ENCODE measurements at regions not wholly inside any gene's neighbourhood (a gene's known extent, or its start where the extent isn't known, plus 50 kb on each side); places are given as distances from the start of the nearest gene placed in this dataset.

DNA sequence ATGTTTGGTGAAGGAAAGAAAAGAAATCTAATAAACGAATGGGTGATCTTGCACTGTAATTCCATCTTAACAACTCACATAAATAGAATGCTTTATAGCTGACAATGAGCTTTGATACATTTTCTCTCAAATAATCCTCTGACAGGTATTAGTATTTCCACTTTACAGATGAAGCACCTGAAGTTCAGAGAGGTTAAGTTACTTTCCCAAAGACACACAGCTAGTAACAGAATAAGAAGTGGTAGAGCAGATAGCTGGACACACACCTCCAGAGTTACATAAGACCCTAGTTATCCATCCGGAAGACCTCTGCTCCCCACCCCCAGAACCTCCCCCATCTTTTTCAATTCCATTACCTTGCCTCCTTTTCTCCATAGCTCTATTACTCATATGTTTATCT, 213.3 kb upstream of the ZC3H12A start:
- Histone ChIP-seq H3K79me2 (ENCODE audit: control insufficient read depth, insufficient read depth, low read length) (no peaks in the 10 kb centered on the region), H3K4me1 (ENCODE audit: control insufficient read depth, extremely low read depth, insufficient read depth, low read length) (no peaks in the 10 kb centered on the region), H2AFZ (ENCODE audit: low read depth, low read length) (no peak overlapping the region), H3K9me3 (replicated peaks; ENCODE audit: control insufficient read depth, insufficient read depth, low read length) (no peaks in the 10 kb centered on the region), H3K9ac (replicated peaks; ENCODE audit: extremely low read depth, insufficient read depth, low read length) (no peak overlapping the region), H3K27ac (ENCODE audit: insufficient read depth, low read depth, low read length) (no peak overlapping the region), H3K27me3 (ENCODE audit: control insufficient read depth in 2 of 2, insufficient read depth in 2 of 2, low read length in 2 of 2) (no peaks in the 10 kb centered on the region), H3K4me3 (replicated peaks in 1 of 3; ENCODE audit: insufficient read depth in 1 of 3, low read depth in 1 of 3, low read length in 3 of 3) (no peak overlapping the region), H4K20me1 (replicated peaks; ENCODE audit: control insufficient read depth, extremely low read depth, insufficient read depth, low read length) (no peaks in the 10 kb centered on the region), H3K36me3 (ENCODE audit: control insufficient read depth in 2 of 2, extremely low read depth in 1 of 2, insufficient read depth in 2 of 2, low read length in 2 of 2) (no peaks in the 10 kb centered on the region), H3K4me2 (ENCODE audit: insufficient read depth, low read length) (no peak overlapping the region), H3K9me1 (replicated peaks; ENCODE audit: control insufficient read depth, extremely low read depth, insufficient read depth, low read length) (no peaks in the 10 kb centered on the region)
- dilution Hi-C loops (cut with MboI; ENCODE audit: extremely low pct_ligation_motif_present, low sequenced_read_pairs) (no loop called here), intact Hi-C loops (cut with micrococcal nuclease) (no loop called here)
- no TSS peak for BruUV-seq (replicated peaks)
- ChIA-PET POLR2A (no interaction called here), CTCF (no interaction called here)
- TF ChIP-seq, protein P1, sequence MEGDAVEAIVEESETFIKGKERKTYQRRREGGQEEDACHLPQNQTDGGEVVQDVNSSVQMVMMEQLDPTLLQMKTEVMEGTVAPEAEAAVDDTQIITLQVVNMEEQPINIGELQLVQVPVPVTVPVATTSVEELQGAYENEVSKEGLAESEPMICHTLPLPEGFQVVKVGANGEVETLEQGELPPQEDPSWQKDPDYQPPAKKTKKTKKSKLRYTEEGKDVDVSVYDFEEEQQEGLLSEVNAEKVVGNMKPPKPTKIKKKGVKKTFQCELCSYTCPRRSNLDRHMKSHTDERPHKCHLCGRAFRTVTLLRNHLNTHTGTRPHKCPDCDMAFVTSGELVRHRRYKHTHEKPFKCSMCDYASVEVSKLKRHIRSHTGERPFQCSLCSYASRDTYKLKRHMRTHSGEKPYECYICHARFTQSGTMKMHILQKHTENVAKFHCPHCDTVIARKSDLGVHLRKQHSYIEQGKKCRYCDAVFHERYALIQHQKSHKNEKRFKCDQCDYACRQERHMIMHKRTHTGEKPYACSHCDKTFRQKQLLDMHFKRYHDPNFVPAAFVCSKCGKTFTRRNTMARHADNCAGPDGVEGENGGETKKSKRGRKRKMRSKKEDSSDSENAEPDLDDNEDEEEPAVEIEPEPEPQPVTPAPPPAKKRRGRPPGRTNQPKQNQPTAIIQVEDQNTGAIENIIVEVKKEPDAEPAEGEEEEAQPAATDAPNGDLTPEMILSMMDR (IDR thresholded peaks at IDR 0.05; ENCODE audit: extremely low read depth in 1 of 2, insufficient read depth in 1 of 2, low read depth in 1 of 2, low read length in 2 of 2), result no peak
- no peak for TF ChIP-seq MYC (IDR thresholded peaks at IDR 0.05; ENCODE audit: low read depth, low read length)
- TF ChIP-seq POLR2AphosphoS5 (IDR thresholded peaks at IDR 0.05; ENCODE audit: insufficient read depth, low read depth, low read length), result no peak
- no peak for TF ChIP-seq EZH2 (IDR thresholded peaks at IDR 0.05; ENCODE audit: borderline replicate concordance, low read depth, low read length, severe bottlenecking)
- TF ChIP-seq JUN (IDR thresholded peaks at IDR 0.05; ENCODE audit: borderline replicate concordance, insufficient read depth, insufficient read length, low read depth), result no peak
- no peak for TF ChIP-seq POLR2A (IDR thresholded peaks at IDR 0.05; ENCODE audit: low read depth, low read length)
- TF ChIP-seq, protein P2, sequence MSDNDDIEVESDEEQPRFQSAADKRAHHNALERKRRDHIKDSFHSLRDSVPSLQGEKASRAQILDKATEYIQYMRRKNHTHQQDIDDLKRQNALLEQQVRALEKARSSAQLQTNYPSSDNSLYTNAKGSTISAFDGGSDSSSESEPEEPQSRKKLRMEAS (IDR thresholded peaks at IDR 0.05; ENCODE audit: insufficient read depth, insufficient read length), result no peak
- no peak for TF ChIP-seq GATA2 (IDR thresholded peaks at IDR 0.05; ENCODE audit: insufficient read depth, insufficient read length, low read depth, low read length)
- no peak for TF ChIP-seq FOS (IDR thresholded peaks at IDR 0.05; ENCODE audit: borderline replicate concordance, insufficient read depth, low read length)
- FAIRE-seq (no peak), DNase-seq (ENCODE audit: low read depth, low spot score) (no peak)

Measured in endothelial cell of umbilical vein (primary cell).